Kidney capillary endothelial cell (primary cell): ENCODE measurements at regions not wholly inside any gene's neighbourhood (a gene's known extent, or its start where the extent isn't known, plus 50 kb on each side); places are given as distances from the start of the nearest gene placed in this dataset.
A peak's percentile ranks its signal among the peaks of the same experiment; 100 is the strongest.

ENCODE experiments used
- DNase-seq: peaks from one replicate; pipeline ENCODE4 v3.0.0-alpha.2; 2018; ENCODE audit warnings: low spot score

DNA sequence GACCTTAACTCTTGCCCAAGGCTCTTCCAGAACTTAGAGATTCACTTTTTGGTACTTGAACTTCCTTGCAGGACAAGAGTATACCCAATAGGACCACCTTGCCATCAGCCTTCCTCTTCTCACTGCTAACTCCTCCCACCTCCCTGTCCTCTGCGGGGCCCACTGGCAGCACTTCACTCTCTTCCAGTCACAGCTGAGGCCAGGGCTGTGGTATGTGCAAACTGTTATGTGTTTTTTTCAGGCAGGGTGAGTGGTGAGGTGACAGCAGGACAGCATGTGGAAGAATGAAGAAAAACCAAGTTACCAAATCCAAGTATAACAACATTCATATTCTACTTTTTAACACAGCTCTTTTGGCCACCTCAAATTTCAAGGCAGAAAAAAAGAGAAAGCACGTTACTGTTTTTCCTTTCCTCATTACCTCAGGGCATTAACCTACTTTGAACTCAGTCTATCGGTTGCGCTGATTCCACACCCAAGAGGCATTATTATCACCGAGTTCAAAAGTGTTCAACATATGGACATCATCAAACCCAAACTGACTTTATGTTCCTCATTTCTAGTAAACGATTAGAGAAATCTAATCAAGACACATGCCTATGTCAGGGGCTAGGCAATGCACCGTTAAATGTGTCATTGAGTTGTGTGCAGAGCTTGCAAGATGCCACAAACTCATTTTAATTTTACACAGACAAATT is 605.2 kb upstream of the SYT4 start:
- DNase-seq = no peak

DNA sequence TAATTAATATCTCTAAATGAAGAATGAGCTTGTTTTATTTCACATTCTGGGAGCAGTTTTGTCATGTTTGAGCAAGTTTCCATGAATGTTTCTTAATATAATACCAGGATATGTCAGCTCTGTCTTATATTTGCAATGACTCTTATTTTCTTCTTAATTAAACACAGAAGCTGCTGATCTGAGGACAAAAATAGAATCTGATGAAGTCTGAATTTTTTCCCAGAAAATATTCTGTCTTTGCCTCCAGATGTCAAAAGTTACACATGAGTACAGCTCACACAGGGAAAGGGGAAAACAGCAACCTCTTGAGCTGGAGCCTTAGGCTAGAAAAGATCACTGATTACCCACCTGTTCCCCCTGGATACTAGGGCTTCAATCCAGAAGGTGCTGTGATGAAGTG is 606.6 kb upstream of the SYT4 start:
- DNase-seq = no peak

DNA sequence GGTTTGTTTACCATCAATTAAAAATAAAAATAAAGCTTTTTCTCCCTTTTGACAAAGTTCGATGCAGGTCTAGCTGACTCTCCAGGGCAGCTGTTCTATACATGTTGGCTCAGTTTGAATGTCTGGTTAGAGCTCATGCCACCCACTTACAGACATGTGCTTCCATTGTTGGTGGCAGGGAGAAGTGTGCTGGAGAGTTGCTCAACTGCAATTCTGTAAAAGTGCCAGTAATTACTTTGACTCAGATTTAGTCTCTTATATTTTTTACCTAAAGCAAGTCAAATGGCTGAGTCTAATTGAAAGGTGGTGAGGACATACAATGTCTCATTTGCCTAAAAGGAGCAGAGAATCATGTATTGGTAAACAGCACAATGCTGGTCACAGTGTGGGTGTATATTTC is 609.1 kb upstream of the SYT4 start:
- DNase-seq = no peak

DNA sequence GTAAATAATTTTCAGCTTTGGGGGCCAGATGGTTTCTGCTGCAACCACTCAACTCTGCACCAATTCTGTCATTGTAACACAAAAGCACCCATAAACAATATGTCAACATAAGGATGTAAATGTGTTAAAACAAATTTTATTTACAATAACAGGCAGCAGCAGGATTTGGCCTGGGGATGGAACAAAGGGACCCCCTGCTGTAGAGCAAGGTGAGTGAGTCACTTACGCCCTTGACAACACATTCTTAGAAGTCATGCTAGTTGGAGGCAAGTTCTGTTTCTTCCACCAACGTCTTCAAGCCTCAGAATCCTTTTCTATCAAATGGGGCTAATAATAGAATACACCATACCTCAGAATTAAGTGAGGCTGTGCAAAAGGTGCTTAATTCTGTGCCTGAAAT is 610.2 kb upstream of the SYT4 start:
- no peak for DNase-seq

DNA sequence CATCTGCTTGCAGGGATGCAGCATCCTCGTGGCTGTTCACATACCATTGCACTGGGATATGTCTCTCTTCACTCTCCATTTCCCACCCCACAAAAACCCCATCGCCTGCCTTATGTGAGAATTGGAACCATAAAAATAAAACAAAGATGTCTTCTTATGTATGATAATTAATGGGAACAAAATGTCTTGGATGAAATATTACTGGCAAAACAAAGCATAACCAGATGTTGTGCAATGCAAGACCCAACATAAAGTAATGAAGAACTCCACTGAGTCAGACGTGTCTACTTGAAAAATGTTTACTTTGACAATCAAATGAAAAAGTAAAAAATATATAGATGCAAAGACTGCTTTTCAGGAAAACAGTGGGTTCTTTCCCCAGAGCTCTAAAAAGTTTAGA is 611.3 kb upstream of the SYT4 start:
- no peak for DNase-seq

DNA sequence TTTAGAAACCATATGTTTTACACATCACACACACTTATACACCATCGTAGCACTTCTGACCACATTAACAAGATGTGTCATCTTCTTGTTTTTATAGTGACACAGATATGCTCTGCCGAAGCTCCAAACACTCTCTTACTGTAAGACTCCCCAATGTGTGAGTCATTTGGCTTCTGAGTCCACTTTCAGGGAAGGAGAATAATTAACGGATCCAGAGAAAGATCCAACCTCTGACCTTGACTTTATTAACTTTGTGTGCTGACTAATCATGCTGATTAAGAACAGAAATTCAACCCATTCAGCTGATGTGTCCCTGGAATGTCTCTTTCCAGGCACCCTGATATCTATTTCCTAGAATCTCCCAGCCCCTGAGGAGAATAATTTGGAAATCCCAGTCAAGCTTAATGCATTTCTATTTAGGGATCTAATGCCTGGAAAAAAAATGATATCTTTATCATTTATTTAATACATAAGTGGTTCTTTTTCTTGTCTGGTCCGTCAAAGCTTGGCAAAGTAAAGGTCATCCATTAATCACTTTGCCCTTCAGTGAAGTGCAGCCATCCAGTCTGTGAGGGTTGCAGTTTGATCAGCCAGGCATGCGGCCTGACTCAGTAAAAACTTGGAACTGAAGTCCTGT is 615.8 kb upstream of the SYT4 start:
- DNase-seq = peak; percentile 7

DNA sequence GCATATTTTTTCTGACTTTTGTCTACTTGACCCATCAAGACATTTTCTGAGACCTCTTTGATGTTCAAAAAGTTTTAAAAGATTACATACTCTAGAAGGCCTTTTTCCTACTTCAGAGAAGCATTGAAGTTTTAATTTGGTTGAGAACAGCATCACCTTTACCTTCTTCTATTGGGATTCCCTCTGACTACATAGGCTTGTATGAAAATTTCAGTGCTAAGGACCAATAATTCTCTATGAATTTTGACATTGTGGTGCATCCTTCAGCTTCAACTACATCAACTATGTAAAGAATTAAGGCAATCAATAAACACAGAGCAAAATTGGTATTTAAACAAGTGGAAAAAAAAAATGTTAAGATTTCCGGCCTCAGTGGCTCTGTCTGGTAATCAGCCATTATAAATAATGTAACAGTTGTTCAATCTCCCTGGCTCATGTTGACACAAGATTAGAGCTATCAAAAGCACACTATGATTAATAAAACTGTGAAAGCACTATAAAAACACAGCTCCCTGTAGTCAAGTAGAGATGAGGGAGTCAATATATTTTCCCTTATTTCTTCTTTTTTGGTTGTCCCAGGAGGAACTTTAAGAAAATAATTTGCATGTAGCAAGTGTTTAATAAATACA is 627.0 kb upstream of the SYT4 start:
- no peak for DNase-seq

DNA sequence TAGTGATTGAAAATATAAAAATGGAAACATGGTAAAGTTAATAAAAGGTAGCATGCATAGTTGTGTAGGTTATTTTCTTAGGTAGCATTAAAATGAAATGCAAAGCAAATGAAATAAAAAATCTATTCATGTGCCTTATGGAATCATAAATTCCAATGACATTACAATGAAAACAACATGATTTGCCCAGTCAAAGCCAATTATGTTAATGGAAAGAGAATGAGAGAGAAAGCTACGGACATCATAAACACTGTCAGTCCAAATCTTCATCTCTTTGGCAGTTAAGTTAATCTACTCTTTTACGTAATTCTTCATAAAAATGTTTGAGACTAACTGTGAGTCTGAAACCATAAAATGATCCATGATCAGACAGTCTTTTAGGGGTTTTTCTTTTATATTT is 636.7 kb upstream of the SYT4 start:
- DNase-seq = no peak

DNA sequence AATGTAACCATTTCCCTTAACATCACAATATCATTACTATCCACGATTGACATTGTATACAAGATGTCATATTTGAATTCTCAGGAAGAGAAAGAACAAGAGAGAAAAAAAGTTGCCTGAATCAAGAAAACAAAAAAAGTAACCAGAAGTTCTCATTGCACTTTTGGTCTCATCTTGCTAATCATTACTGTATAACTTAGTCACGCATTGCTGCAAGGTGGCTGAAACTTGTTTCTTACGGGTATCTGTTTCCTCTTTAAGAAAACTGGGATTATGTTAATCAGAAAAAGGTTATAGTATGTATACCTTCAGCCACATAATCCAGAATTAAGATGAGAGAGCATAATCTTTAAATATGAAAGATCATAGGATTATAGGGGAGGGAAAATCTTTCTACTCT is 639.7 kb upstream of the SYT4 start:
- DNase-seq = no peak

DNA sequence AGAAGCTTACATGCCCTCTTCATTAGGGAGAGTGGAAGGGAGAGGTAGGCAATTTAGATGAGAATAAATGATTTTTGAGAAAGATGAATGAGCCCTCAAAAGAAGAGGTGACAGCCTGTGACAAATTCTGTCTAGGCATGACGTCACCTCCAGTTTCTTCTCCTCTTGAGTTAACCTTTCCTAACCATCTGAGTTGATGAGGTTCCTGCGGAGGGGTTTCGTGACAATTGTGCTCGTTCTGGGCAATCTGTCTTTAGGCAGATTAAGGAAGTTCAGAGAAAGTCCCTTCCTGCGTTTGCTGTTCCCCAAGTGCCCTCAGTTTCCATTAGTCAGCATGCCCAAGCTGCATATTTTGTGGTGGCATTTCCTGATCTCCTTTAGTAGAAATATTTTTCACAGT is 640.2 kb upstream of the SYT4 start:
- DNase-seq = no peak

DNA sequence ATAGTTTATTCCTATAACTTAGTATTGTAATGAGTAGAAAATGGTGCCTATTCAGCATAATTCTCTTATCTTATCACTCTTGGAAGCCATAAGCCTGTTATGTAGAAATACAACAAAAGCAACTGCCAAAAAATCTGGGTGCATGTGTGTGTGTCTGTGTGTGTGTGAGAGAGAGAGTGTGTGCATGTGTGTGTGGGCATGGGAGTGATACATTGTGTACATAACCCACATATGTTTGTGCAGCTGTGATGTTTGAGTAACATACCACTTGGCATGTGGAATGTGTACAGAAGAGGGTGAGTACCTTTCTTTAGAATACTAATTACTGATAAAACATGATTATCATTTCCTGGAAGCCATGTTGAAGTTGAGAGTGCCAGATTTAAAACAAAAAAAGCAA is 642.3 kb upstream of the SYT4 start:
- DNase-seq = no peak

DNA sequence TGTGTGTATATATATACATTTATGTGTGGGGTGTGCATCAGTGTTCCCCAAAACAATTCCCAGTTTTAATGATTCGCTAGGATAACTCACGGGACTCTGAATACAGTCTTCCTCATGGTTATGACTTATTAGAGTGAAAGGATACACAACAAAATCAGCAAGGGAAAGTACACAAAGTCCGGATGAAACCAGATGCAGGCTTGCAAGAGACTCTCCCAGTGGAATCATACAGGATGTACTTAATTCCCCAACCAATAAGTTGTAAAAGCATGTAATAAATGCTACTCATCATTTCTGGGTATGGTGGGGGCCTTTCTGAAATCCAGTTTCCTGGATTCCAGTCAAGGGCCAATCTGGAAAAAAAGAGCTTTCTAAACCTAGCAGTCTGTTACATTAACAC is 654.1 kb upstream of the SYT4 start:
- DNase-seq = no peak

DNA sequence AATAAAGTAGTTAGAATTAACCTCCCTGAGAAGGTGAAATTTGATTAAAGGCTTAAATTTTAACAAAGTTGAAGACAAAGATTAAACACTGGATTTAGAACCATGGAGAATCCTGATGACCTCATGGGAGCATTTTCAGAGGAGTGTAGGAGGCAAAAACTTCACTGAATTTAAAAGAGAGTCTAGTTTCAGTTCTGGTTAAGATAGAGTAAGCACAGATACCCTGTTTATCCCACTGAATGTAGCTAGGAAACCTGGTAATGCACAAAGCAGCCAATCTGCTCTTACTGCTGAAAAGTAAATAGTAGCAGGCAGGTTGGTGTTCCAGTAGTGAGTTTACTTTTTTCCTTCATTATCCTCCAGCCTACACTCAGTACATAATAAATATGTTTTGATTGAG is 654.9 kb upstream of the SYT4 start:
- DNase-seq = no peak

DNA sequence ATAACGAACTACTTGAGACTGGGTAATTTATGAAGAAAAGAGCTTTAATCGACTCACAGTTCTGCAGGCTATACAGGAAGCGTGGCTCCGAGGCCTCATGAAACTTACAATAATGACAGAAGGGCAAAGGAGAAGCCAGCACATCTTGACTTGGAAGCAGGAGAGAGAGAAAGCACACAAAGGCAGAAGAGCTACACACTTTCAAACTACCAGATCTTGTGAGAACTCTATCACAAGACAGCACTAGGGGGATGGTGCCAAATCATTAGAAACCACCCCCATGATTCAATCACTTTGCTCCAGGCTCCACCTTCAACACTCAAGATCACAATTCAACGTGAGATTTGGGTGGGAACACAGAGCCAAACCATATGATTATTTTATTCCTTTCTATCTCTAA is 655.9 kb upstream of the SYT4 start:
- no peak for DNase-seq

DNA sequence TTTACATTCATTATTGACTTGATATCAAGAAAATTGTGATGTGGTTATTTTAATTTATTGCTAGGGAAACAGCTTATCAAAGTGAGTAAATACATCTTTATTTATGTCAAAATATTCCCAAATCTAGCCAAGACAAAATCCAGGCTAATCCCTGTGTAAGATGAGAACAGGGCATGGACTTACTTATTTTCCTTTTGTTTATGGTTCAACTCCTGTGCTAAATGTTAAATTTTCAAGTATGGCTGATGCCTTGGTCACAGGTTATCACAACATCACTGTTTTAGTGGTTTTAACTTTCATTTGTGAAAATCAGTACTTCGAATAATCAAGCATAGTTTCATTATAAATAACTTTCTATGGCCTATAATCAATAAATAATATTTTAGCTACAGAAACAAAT is 657.0 kb upstream of the SYT4 start:
- no peak for DNase-seq

DNA sequence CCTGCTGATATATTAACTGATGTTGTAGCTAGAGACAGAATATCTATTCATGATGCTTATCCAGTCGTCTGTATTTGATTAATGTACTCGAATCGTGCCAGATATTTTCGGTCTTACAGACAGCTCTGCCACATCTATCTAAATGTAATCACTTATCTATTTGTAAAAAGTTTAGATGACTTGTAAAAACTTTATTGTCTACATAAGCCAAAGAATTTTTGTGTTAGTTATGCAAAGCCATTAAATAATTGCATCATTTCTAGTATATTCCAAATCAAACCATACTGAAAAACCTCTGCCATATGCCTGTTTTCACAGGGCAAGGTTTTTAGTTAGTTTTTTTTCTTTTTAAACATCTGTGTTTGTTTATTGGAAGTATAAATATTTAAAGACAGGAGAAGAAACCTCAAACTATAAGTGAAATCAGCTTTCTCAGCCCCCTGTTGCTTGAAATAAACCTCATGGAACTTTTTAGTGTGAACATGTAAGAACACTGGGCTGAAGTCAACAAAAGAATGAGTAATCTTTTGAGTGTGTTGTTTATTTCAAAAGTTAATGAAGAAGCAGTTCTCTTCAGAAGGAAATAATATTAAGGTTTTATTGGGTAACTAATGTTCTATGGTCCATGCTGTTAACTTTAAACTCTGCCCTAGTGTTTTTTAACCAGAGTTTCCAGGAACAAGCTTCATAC is 657.6 kb upstream of the SYT4 start:
- no peak for DNase-seq

DNA sequence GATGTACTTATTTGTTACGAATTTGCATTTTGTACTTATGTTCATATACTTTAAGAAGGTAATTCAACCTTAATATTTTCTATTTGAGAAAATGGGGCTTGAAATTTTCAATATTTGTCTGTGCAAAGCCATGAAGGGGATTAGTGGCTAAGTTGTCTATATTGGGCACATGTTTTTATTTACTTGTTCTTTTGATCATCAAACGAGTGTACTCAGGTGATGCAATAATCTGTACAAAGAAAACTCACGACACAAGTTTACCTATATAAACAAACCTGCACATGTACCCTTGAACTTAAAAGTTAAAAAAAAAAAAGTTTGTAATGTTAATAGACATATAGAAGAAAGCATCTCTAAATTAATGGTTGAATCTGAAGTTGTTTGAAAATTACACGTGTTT is 658.9 kb upstream of the SYT4 start:
- no peak for DNase-seq

DNA sequence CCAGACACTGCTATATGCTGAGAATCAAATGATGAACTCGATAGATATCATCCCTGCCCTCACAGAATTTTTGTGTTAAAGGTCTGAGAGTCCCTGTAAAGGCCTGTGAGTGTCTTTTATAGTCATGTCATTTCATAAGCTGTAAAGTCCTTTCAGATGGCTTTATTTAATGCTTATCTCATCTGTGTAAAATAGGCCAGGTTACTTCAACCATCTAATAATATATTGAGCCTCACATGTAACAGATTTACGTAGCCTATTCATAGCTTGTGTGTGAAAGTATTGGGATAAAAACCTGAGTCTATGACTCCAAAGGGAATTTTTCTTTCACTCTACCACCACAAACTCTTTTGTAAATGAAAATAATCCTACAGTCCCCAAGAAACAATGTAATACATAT is 672.0 kb upstream of the SYT4 start:
- DNase-seq = no peak

DNA sequence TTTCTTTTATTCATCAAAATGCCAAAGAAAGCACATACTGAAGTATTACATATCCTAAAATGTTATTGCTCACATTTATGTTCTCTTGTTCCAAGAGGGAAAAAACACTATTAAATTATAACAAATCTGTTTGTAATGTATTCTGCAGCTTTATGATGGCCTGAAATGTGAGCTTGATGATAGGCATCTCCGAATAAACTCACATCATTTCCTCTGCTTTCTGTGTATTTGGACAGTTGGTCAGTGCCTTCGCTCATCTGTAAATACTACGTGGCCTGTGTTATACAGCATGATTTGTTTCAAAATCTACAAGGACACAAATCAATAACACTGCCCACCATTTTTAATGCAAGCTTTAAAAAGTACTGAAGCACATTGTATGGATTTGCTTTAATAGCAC is 672.8 kb upstream of the SYT4 start:
- DNase-seq = no peak

DNA sequence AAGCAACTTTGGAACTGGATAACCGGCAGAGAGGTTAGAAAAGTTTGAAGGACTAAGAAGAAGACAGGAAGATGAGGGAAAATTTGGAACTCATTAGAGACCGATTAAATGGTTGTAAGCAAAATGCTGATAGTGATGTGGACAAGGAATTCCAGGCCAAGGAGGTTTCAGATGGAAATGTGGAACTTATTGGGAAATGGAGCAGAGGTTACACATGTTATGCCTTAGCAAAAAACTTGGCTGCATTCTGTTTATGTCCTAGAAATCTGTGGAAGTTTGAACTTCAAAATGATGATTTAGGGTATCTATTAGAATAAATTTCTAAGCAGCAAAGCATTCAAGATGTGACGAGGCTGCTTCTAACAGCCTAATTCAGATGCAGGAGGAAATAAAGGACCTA is 675.1 kb upstream of the SYT4 start:
- DNase-seq = no peak

DNA sequence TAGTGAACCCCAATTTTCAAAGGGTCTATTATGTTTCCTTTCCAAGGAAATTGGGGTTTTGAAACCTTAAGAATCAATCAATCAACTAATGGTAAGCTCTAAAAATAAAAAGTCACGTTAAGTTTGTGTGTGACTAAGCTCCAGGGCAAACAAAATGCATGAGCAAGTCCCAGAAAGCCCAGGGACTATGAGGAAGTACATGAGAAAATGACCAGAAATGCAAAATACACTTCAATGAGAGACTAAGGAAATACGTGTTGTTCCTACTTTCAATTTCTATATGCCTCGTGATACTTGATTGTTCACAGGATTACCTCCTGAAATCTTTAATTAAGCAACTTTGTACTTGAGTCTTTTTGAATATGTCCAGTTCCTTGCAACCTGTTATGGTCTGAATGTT is 684.4 kb upstream of the SYT4 start:
- DNase-seq = no peak

DNA sequence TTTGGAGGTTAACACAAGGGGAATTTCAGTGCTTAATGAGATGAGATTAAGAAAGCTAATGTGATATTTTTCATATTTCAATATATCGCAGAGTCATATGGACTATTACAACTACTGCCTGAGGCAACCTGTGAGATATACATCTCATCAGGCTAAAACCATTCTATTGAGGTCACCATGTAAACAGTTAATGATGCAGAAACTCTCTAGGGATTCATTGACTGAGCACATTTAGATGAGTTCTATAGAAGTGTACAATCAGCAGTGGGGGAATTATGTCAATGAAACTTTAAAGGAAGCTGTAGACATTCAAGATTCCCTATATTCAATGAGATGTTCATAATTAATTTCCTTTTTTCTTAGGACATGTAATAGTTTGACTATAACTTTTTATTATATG is 687.4 kb upstream of the SYT4 start:
- DNase-seq = no peak

DNA sequence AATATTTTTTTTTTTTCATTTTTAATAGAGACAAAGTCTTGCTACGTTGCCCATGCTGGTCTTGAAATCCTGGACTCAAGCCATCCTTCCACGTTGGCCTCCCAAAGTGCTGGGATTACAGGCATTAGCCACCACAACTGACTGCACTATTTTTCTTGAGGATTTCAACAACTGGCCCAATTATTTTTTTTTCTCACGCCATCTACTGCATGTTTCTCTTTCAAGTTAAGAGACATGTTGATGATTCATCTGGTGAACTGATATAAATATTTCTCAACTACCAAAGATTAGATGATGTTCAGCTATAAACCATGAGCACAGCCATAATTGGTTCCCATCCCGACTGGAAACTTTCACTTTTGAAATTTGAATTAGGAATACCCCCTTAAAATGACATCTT is 688.4 kb upstream of the SYT4 start:
- DNase-seq = no peak
